SK-N-SH (cell line): ENCODE measurements at regions not wholly inside any gene's neighbourhood (a gene's known extent, or its start where the extent isn't known, plus 50 kb on each side); places are given as distances from the start of the nearest gene placed in this dataset.
A peak's percentile ranks its signal among the peaks of the same experiment; 100 is the strongest.

Source experiments
- CTCF ChIA-PET: fragments of 300-600, 350-600 bp; formaldehyde crosslinking; extraction: SDS; loops from one replicate; lab custom pipeline; 2021; lab: Yijun Ruan, JAX
- POLR2A ChIA-PET: fragments of 350-600 bp; sonication (Branson Sonifier 250); formaldehyde crosslinking; extraction: SDS; loops from one replicate; lab custom pipeline; 2020; ENCODE audit warnings: antibody characterized with exemption, inconsistent platforms; lab: Yijun Ruan, JAX
- DNase-seq: peaks from one replicate; pipeline ENCODE4 v3.0.0; 2012
- H2AFZ ChIP-seq: fragments of 200-600 bp; sonication (generic); 2 replicates; pipeline ENCODE4 v1.8.1; 2016; ENCODE audit warnings: antibody characterized with exemption, mild to moderate bottlenecking, low read depth
- H3F3A ChIP-seq: fragments of 200-600 bp; sonication (generic); replicated peaks from 2 replicates; pipeline ENCODE3; 2016; ENCODE audit warnings: antibody characterized with exemption, mild to moderate bottlenecking; ENCODE audit not compliant: insufficient read depth
- H3K27ac ChIP-seq, 2 experiments: fragments of 200-500 bp in 1 of 2; fragments of 200-600 bp in 1 of 2; sonication (Bioruptor generic) in 1 of 2; sonication (generic), shearing (Covaris generic) in 1 of 2; 2 replicates each; pipeline versions ENCODE4 v1.5.1 to v1.6.1; 2014 to 2016; ENCODE audit warnings: low read depth in 2 of 2, inconsistent platforms in 1 of 2, low read length in 1 of 2, mild to moderate bottlenecking in 1 of 2, mixed read lengths in 1 of 2
- H3K27me3 ChIP-seq: fragments of 200-600 bp; sonication (generic), shearing (Covaris generic); 2 replicates; pipeline ENCODE4 v1.6.1; 2016; ENCODE audit warnings: mixed run types; ENCODE audit not compliant: insufficient read depth
- H3K36me3 ChIP-seq, 2 experiments: fragments of 200-500 bp in 1 of 2; fragments of 200-600 bp in 1 of 2; sonication (Bioruptor generic) in 1 of 2; sonication (generic) in 1 of 2; replicated peaks in 1 of 2; 2 replicates each; pipeline versions ENCODE3 to v1.5.1; 2014 to 2016; ENCODE audit warnings: low read length in 1 of 2, mild to moderate bottlenecking in 1 of 2; ENCODE audit not compliant: insufficient read depth in 2 of 2, control insufficient read depth in 1 of 2
- H3K4me1 ChIP-seq, 2 experiments: fragments of 200-500 bp in 1 of 2; fragments of 200-600 bp in 1 of 2; sonication (Bioruptor generic) in 1 of 2; sonication (generic), shearing (Covaris generic) in 1 of 2; 2 replicates each; pipeline versions ENCODE4 v1.5.1 to v1.6.1; 2014 to 2016; ENCODE audit warnings: low read depth in 1 of 2, low read length in 1 of 2, mixed run types in 1 of 2; ENCODE audit not compliant: insufficient read depth in 2 of 2, control insufficient read depth in 1 of 2
- H3K4me2 ChIP-seq: fragments of 200-600 bp; sonication (generic), shearing (Covaris generic); 2 replicates; pipeline ENCODE4 v1.6.1; 2017; ENCODE audit warnings: mixed run types
- H3K4me3 ChIP-seq, 2 experiments: fragments of 200-500 bp in 1 of 2; fragments of 200-600 bp in 1 of 2; sonication (Bioruptor generic) in 1 of 2; sonication (generic), shearing (Covaris generic) in 1 of 2; 2 replicates each; pipeline versions ENCODE4 v1.5.1 to v1.8.1; 2014 to 2016; ENCODE audit warnings: low read depth in 2 of 2, inconsistent platforms in 1 of 2, low read length in 1 of 2, mild to moderate bottlenecking in 1 of 2, mixed read lengths in 1 of 2, moderate library complexity in 1 of 2
- H3K79me2 ChIP-seq: fragments of 200-600 bp; sonication (generic); 2 replicates; pipeline ENCODE4 v1.8.1; 2017; ENCODE audit warnings: mild to moderate bottlenecking; ENCODE audit not compliant: insufficient read depth
- H3K9ac ChIP-seq: fragments of 200-600 bp; sonication (generic); 2 replicates; pipeline ENCODE4 v1.6.1; 2017; ENCODE audit warnings: mixed run types
- H3K9me2 ChIP-seq: fragments of 200-600 bp; sonication (generic); 2 replicates; pipeline ENCODE4 v1.6.1; 2017; ENCODE audit warnings: mixed run types
- H3K9me3 ChIP-seq: fragments of 200-600 bp; sonication (generic); 2 replicates; pipeline ENCODE4 v1.6.1; 2017; ENCODE audit warnings: mixed run types, mild to moderate bottlenecking, moderate library complexity
- H4K20me1 ChIP-seq: fragments of 200-600 bp; sonication (generic); 2 replicates; pipeline ENCODE4 v1.6.1; 2017; ENCODE audit warnings: mild to moderate bottlenecking, mixed run types; ENCODE audit not compliant: insufficient read depth
- CHD2 ChIP-seq: fragments of 150-350 bp; IDR thresholded peaks from 2 replicates; pipeline ENCODE4 v1.6.1; 2018; ENCODE audit warnings: low read length; ENCODE audit not compliant: partially characterized antibody
- ELF1 ChIP-seq: IDR thresholded peaks from 2 replicates; pipeline ENCODE4 v1.4.0; 2012
- FOSL2 ChIP-seq: IDR thresholded peaks from 2 replicates; pipeline ENCODE4 v1.4.0; 2012; ENCODE audit warnings: low read depth, mild to moderate bottlenecking, moderate library complexity, borderline replicate concordance
- FOXM1 ChIP-seq: IDR thresholded peaks from 2 replicates; pipeline ENCODE4 v1.4.0; 2012; ENCODE audit warnings: low read depth, mild to moderate bottlenecking
- GATA2 ChIP-seq: sonication (generic); formaldehyde crosslinking; IDR thresholded peaks from 2 replicates; pipeline ENCODE4 v1.5.0; 2020; ENCODE audit warnings: mild to moderate bottlenecking, missing genetic modification reagents
- JUND ChIP-seq: IDR thresholded peaks from 2 replicates; pipeline ENCODE4 v1.4.0; 2012
- MEF2A ChIP-seq: IDR thresholded peaks from 2 replicates; pipeline ENCODE4 v1.4.0; 2012; ENCODE audit warnings: low read depth, borderline replicate concordance
- MXI1 ChIP-seq: IDR thresholded peaks from 2 replicates; pipeline ENCODE4 v1.6.1; 2012; ENCODE audit warnings: mild to moderate bottlenecking, low read depth, low read length, improper control_type of control experiment
- NFIC ChIP-seq: IDR thresholded peaks from 2 replicates; pipeline ENCODE4 v1.4.0; 2012; ENCODE audit warnings: borderline replicate concordance
- RCOR1 ChIP-seq: fragments of 150-350 bp; IDR thresholded peaks from 2 replicates; pipeline ENCODE4 v1.6.1; 2017; ENCODE audit warnings: antibody characterized with exemption, low read length
- RFX5 ChIP-seq: IDR thresholded peaks from 2 replicates; pipeline ENCODE4 v1.6.1; 2012; ENCODE audit warnings: mild to moderate bottlenecking, improper control_type of control experiment, low read length
- RXRA ChIP-seq: IDR thresholded peaks from 2 replicates; pipeline ENCODE4 v1.4.0; 2012; ENCODE audit warnings: low read depth, mild to moderate bottlenecking, borderline replicate concordance
- TAF1 ChIP-seq: IDR thresholded peaks from 2 replicates; pipeline ENCODE4 v1.6.1; 2012; ENCODE audit warnings: low read depth, mild to moderate bottlenecking, low read length, moderate library complexity, borderline replicate concordance
- TCF12 ChIP-seq: IDR thresholded peaks from 2 replicates; pipeline ENCODE4 v1.4.0; 2012
- TEAD4 ChIP-seq: IDR thresholded peaks from 2 replicates; pipeline ENCODE4 v1.4.0; 2012; ENCODE audit warnings: mild to moderate bottlenecking, borderline replicate concordance; ENCODE audit not compliant: insufficient read depth
- YY1 ChIP-seq: IDR thresholded peaks from 2 replicates; pipeline ENCODE4 v1.4.0; 2012; ENCODE audit warnings: low read depth, mild to moderate bottlenecking
- WGBS: methylation state at CpG from one replicate; pipeline ENCODE4 v1.1.6; 2017; ENCODE audit warnings: low lambda C conversion rate; 5-methylcytosine and 5-hydroxymethylcytosine counted together
- TF ChIP-seq, protein P1 (sequence below): IDR thresholded peaks from 2 replicates; pipeline ENCODE4 v1.6.1; 2012; ENCODE audit warnings: mild to moderate bottlenecking, low read depth, low read length, moderate library complexity
- TF ChIP-seq, protein P2 (sequence below): IDR thresholded peaks from 2 replicates; pipeline ENCODE4; 2012
- TF ChIP-seq, protein P3 (sequence below): IDR thresholded peaks from 2 replicates; pipeline ENCODE4 v1.4.0; 2012; ENCODE audit warnings: low read depth

DNA sequence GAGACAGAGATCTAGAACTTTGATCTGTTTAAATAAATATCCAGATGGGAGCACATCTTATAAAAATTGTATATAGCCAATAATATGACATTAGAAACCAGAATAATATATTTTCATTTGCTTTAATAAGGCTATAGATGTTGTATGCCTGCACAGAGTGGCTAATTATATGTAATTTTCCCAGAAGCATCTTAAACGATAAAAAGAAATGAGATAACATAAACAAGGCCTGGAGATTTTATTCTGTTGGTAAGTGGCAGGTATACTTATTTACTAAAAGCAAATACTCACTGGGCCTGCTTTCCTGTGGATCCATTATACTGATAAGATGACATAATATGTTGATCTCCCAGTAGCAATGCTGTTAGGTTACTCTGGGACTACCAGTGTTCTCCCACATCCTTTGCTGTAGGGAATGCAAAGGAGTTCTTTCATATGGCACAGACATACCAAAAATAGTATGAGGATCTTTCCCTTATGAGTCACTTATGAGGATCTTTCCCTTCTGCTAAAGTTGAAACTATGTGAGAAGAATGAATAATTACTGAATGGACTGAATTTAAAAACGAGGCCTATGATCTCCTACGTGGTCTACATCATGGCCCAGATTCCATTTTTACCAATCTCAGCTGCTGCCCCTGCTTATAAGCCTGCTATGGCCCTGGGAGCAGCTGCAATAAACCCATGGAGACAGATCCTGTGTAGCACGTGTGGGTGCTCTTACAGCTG, 112.1 kb downstream of the NUDT12 start (continued):
- TF ChIP-seq MEF2A, result peak; percentile 93
- no peak for TF ChIP-seq ELF1
- TF ChIP-seq, protein P1, sequence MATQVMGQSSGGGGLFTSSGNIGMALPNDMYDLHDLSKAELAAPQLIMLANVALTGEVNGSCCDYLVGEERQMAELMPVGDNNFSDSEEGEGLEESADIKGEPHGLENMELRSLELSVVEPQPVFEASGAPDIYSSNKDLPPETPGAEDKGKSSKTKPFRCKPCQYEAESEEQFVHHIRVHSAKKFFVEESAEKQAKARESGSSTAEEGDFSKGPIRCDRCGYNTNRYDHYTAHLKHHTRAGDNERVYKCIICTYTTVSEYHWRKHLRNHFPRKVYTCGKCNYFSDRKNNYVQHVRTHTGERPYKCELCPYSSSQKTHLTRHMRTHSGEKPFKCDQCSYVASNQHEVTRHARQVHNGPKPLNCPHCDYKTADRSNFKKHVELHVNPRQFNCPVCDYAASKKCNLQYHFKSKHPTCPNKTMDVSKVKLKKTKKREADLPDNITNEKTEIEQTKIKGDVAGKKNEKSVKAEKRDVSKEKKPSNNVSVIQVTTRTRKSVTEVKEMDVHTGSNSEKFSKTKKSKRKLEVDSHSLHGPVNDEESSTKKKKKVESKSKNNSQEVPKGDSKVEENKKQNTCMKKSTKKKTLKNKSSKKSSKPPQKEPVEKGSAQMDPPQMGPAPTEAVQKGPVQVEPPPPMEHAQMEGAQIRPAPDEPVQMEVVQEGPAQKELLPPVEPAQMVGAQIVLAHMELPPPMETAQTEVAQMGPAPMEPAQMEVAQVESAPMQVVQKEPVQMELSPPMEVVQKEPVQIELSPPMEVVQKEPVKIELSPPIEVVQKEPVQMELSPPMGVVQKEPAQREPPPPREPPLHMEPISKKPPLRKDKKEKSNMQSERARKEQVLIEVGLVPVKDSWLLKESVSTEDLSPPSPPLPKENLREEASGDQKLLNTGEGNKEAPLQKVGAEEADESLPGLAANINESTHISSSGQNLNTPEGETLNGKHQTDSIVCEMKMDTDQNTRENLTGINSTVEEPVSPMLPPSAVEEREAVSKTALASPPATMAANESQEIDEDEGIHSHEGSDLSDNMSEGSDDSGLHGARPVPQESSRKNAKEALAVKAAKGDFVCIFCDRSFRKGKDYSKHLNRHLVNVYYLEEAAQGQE, result no peak
- TF ChIP-seq GATA2 (CRISPR knock-in tag), result no peak
- TF ChIP-seq CHD2, result no peak
- TF ChIP-seq FOSL2, result peak; percentile 81; the same call in 1 of the 2 replicates
- TF ChIP-seq, protein P2, sequence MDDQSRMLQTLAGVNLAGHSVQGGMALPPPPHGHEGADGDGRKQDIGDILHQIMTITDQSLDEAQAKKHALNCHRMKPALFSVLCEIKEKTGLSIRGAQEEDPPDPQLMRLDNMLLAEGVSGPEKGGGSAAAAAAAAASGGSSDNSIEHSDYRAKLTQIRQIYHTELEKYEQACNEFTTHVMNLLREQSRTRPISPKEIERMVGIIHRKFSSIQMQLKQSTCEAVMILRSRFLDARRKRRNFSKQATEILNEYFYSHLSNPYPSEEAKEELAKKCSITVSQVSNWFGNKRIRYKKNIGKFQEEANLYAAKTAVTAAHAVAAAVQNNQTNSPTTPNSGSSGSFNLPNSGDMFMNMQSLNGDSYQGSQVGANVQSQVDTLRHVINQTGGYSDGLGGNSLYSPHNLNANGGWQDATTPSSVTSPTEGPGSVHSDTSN, result peak; percentile 67
- no peak for TF ChIP-seq MXI1
- no peak for TF ChIP-seq FOXM1
- TF ChIP-seq YY1, result 0 out of 2 replicates have a peak, but pooled peaks have one; percentile 19
- TF ChIP-seq TEAD4, result peak; percentile 62; the same call in 1 of the 2 replicates
- TF ChIP-seq NFIC, result peak; percentile 42; the same call in 1 of the 2 replicates
- TF ChIP-seq RXRA, result peak; percentile 74; the same call in 1 of the 2 replicates
- TF ChIP-seq RFX5, result no peak
- no peak for TF ChIP-seq TAF1
- TF ChIP-seq RCOR1, result no peak

DNA sequence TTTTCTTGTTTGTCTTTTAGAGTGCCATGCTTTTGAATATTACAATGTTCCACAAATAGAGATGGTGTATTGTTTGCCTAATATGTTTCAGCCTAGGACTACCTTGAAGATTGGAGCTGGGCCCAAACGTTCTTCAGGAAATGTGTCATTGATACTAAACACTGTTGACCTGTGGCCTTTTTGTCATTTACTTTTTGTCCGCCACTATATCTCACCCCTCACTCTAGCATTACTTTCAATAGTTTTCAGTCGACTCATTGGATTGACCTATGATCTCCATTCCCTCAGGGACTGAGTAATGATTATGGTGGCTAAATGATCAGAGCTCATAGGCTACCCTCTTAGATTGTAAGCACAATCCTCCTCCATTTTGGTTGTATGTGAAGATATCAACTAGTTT, 115.8 kb downstream of the NUDT12 start:
- DNase-seq, result no peak
- H3K4me2 ChIP-seq, result no peak overlapping the region
- CTCF ChIA-PET, result interaction anchor here (1.1 kb wide), 1 partner anchor 9 kb away, joined by 3 read pairs; no protein-coding TSS in a partner anchor

More for the DNA sequence above, 115.8 kb downstream of the NUDT12 start:
- Histone ChIP-seq H4K20me1 (no peaks in the 10 kb centered on the region), H3K4me1 (peaks cover 16 to 37% of the 10 kb centered on the region in 2 experiments; a peak in 3 of 4 replicates), H3K27ac (peak overlapping the region in 1 of 2 experiments; percentile 48; a peak in 2 of 4 replicates), H3K4me3 (no peak overlapping the region), H3K9ac (no peak overlapping the region), H3K9me2 (no peaks in the 10 kb centered on the region), H3K36me3 (no peaks in the 10 kb centered on the region), H3K27me3 (no peaks in the 10 kb centered on the region), H3F3A (peaks cover 40% of the 10 kb centered on the region), H2AFZ (no peak overlapping the region), H3K79me2 (no peaks in the 10 kb centered on the region), H3K9me3 (no peaks in the 10 kb centered on the region)
- POLR2A ChIA-PET, result no interaction called here
- 0 out of 2 replicates have a peak, but pooled peaks have one; percentile 4 for TF ChIP-seq FOSL2
- peak; percentile 27 for TF ChIP-seq JUND
- peak; percentile 34; the same call in 1 of the 2 replicates for TF ChIP-seq TCF12
- 0 out of 2 replicates have a peak, but pooled peaks have one; percentile 29 for TF ChIP-seq NFIC
- TF ChIP-seq MEF2A, result no peak
- TF ChIP-seq, protein P2, result peak; percentile 55; the same call in 1 of the 2 replicates
- TF ChIP-seq, protein P3, sequence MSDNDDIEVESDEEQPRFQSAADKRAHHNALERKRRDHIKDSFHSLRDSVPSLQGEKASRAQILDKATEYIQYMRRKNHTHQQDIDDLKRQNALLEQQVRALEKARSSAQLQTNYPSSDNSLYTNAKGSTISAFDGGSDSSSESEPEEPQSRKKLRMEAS, result no peak
- 50% methylated on average over 3 of the region's 3 CpGs for WGBS
